Left lung (tissue), 4 donors: ENCODE measurements at regions not wholly inside any gene's neighbourhood (a gene's known extent, or its start where the extent isn't known, plus 50 kb on each side); places are given as distances from the start of the nearest gene placed in this dataset.

Experiments
- ATAC-seq: fragments of 200-7000 bp; cut with Tn5 transposase; one replicate; pipeline ENCODE4 v1.9.1; 2020; ENCODE audit warnings: moderate library complexity
- DNase-seq, 4 donors: peaks; one replicate each; pipeline ENCODE4 v3.0.0-alpha.2; 2013 to 2020
- H3K27ac ChIP-seq, 2 donors: fragments of 200-600 bp; sonication (generic) in 1 of 2; one replicate each; pipeline versions ENCODE4 v1.5.0 to v1.8.0; 2020 to 2021
- H3K27me3 ChIP-seq, 2 donors: fragments of 200-600 bp; sonication (generic) in 1 of 2; one replicate each; pipeline versions ENCODE4 v1.5.0 to v1.8.0; 2020 to 2021
- H3K36me3 ChIP-seq, 2 donors: fragments of 200-600 bp; sonication (generic) in 1 of 2; one replicate each; pipeline versions ENCODE4 v1.5.0 to v1.8.0; 2020 to 2021
- H3K4me1 ChIP-seq, 2 donors: fragments of 200-600 bp; one replicate each; pipeline ENCODE4 v1.8.0; 2021
- H3K4me3 ChIP-seq, 2 donors: fragments of 200-600 bp; sonication (generic) in 1 of 2; one replicate each; pipeline versions ENCODE4 v1.5.0 to v1.8.0; 2020 to 2021; ENCODE audit warnings: mild to moderate bottlenecking in 1 of 2
- H3K9me3 ChIP-seq, 2 donors: fragments of 200-600 bp; sonication (generic) in 1 of 2; one replicate each; pipeline versions ENCODE4 v1.5.0 to v1.8.0; 2020 to 2021
- intact Hi-C, 2 donors: fragments of 100-400 bp; cut with DNase I; formaldehyde crosslinking; loops; one replicate each; pipeline versions ENCODE4 v1.11.2 to v1.14.2; 2022
- TF ChIP-seq, protein P1 (sequence below), 2 donors: fragments of 200-600 bp; sonication (generic) in 1 of 2; IDR thresholded peaks; one replicate each; pipeline versions ENCODE4 v1.5.0 to v1.8.0; 2021; ENCODE audit warnings: antibody characterized with exemption in 2 of 2
- donor health status: DM: no; HTN: yes; CAD: no.
- donor health status: DM: no; HTN: no; CAD: no.

DNA sequence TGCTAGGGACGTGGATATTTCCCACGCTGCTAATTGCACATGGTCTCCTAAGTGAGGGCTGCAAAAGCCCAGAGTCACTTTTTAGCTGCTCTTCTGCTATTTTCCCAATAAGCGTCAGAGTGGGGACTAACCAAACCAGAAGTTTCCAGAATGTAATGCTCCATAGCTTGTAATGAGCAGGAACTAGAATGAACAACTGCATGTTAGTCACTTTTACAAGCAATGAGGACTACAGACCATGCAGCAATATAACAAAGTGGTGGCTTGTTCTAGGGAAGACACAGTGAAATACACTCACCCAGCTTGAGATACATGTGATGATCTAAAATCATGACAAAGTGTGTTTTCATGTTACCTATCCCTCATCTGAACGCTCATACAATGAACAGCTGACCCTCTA is 314.1 kb upstream of the SGK1 start:
- no peaks in the 10 kb centered on the region for H3K27me3 ChIP-seq
- H3K36me3 ChIP-seq: no peaks in the 10 kb centered on the region
- intact Hi-C loops: no loop called here
- H3K4me1 ChIP-seq: peaks cover 0 to 14% of the 10 kb centered on the region in 2 donors
- DNase-seq (no peak), ATAC-seq (peak; percentile 32)
- TF ChIP-seq, protein P1, sequence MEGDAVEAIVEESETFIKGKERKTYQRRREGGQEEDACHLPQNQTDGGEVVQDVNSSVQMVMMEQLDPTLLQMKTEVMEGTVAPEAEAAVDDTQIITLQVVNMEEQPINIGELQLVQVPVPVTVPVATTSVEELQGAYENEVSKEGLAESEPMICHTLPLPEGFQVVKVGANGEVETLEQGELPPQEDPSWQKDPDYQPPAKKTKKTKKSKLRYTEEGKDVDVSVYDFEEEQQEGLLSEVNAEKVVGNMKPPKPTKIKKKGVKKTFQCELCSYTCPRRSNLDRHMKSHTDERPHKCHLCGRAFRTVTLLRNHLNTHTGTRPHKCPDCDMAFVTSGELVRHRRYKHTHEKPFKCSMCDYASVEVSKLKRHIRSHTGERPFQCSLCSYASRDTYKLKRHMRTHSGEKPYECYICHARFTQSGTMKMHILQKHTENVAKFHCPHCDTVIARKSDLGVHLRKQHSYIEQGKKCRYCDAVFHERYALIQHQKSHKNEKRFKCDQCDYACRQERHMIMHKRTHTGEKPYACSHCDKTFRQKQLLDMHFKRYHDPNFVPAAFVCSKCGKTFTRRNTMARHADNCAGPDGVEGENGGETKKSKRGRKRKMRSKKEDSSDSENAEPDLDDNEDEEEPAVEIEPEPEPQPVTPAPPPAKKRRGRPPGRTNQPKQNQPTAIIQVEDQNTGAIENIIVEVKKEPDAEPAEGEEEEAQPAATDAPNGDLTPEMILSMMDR (IDR thresholded peaks at IDR 0.05): no peak
- H3K9me3 ChIP-seq: no peaks in the 10 kb centered on the region
- no peak overlapping the region for H3K4me3 ChIP-seq
- H3K27ac ChIP-seq: no peak overlapping the region

DNA sequence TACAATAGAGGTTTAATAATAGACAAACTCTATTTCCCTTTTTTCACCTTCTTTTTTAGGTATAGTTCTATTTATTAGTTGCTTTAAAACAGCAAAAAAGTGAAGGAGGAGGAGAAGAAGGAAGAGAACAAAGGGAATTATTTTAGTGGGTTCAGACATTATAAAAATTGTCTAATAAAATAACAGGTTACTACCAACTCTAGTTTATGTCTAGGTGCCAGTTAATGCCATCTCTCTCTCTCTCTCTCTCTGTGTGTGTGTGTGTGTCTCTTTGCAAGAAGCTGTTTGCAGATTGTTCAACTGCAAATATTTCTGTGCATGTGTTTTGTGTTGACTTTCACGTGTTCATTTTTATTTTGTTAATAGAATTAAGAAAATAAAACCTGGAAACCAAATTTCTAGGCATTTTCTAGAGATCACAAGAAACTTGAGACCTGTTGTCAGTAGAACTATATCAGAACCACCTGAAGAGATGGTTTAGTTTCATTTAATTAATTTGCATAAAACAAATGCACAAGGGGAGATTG is 313.5 kb upstream of the SGK1 start:
- TF ChIP-seq, protein P1 (IDR thresholded peaks at IDR 0.05): no peak
- no peak overlapping the region for H3K4me3 ChIP-seq
- H3K27me3 ChIP-seq: no peaks in the 10 kb centered on the region
- no peaks in the 10 kb centered on the region for H3K9me3 ChIP-seq
- ATAC-seq (no peak), DNase-seq (no peak)
- intact Hi-C loops: no loop called here
- H3K4me1 ChIP-seq: peaks cover 0 to 14% of the 10 kb centered on the region in 2 donors
- no peak overlapping the region for H3K27ac ChIP-seq
- no peaks in the 10 kb centered on the region for H3K36me3 ChIP-seq

DNA sequence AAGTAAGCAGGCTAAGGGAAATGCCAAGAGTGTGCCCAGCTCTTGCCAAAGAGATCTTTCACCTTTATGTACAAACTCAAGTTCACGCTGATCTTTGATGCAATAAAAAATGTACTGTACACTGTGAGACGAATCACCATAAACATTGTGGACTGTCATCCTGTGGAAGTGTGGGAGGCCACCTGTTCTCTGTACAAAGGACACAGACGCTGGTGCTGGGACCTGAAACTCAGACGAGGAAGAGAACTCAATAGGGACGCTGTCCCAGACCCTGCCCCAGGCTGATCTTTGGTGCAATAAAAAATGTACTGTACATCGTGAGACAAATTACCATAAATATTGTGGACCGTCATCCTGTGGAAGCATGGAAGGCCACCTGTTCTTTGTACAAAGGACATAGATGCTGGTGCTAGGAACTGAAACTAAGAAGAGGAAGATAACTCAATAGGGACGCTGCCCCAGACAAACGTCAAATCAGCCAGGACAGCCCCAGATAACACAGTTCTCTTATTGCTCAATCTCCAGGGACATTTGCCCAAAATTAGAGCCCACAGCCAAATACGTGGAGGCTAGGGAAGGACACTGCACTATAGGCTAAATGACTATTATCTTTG is 312.7 kb upstream of the SGK1 start:
- TF ChIP-seq, protein P1 (IDR thresholded peaks at IDR 0.05): no peak
- Histone ChIP-seq H3K27me3 (no peaks in the 10 kb centered on the region), H3K4me3 (no peak overlapping the region), H3K9me3 (no peaks in the 10 kb centered on the region), H3K4me1 (peaks cover 0 to 14% of the 10 kb centered on the region in 2 donors), H3K36me3 (no peaks in the 10 kb centered on the region), H3K27ac (no peak overlapping the region)
- intact Hi-C loops: no loop called here
- ATAC-seq (peak; percentile 12), DNase-seq (no peak)

DNA sequence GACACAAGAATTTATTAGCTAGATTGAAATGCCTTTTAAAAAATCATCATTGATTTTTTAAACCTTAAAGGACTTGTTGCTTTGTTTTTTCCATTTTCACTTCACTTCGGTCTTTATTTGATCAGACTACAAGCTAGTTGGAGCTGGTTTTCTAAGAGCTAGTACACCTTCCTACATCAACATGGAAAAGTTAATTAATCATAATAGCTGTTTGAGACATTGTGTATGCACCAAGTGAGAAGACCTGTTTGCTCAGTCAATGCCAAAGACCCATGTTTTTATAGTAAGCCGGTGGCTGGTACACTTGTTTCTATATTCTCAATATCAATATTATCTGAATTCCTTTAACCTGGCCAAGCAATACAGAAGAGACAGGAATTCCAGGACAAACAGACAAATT is 310.2 kb upstream of the SGK1 start:
- Histone ChIP-seq H3K4me1 (peaks cover 0 to 14% of the 10 kb centered on the region in 2 donors), H3K9me3 (no peaks in the 10 kb centered on the region), H3K4me3 (no peak overlapping the region), H3K36me3 (no peaks in the 10 kb centered on the region), H3K27ac (no peak overlapping the region), H3K27me3 (no peaks in the 10 kb centered on the region)
- no peak for DNase-seq
- intact Hi-C loops: no loop called here
- TF ChIP-seq, protein P1 (IDR thresholded peaks at IDR 0.05): no peak
- no peak for ATAC-seq

DNA sequence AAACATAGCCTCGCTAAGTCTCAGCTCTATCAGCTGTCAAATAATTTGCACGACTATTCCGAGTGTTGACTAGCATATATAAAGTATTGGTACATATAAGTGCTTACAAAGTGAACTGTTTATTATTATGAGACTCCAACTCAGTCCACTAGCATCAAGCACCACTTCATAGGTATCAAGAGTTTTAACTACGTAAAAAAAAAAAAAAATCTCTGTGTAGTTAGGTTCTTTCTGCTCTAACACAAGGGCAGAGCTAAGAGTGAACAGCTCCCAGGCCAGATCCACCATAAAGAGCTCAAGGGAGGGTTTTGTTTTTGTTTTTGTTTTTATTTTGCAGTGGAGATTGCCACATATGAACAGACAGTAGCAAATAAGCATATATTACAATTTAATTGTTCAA is 309.8 kb upstream of the SGK1 start:
- H3K4me1 ChIP-seq: peaks cover 0 to 11% of the 10 kb centered on the region in 2 donors
- TF ChIP-seq, protein P1 (IDR thresholded peaks at IDR 0.05): no peak
- peak; percentile 88 for ATAC-seq
- no peaks in the 10 kb centered on the region for H3K36me3 ChIP-seq
- no peak overlapping the region for H3K27ac ChIP-seq
- no peaks in the 10 kb centered on the region for H3K27me3 ChIP-seq
- no peak overlapping the region for H3K4me3 ChIP-seq
- intact Hi-C loops: no loop called here
- DNase-seq: no peak
- no peaks in the 10 kb centered on the region for H3K9me3 ChIP-seq
